HG03045 (cell line): ENCODE measurements at regions not wholly inside any gene's neighbourhood (a gene's known extent, or its start where the extent isn't known, plus 50 kb on each side); places are given as distances from the start of the nearest gene placed in this dataset.

Source experiments
- ATAC-seq: cut with Tn5 transposase; IDR thresholded peaks from one replicate; pipeline ENCODE4 v1.9.1; 2021; ENCODE audit warnings: mild to moderate bottlenecking, moderate library complexity; ENCODE audit not compliant: unreplicated experiment

DNA sequence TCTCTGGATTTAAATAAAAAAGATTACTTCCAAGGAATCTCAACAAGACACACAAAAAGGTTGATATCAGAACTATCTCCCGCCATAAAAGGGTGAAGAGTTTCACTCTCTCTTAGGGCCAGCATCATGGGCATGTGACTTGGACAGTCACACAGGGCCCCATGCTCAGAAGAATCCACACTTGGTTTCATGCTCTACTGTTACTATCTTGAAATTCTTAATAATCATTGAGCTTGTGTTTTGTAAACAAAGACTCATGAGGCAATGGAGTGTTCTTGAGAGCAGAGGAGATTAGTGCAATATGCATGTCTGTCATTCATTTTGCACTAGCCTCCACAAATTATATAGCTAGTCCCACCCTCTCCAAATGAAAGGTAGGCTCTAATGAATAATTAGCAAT, 58.4 kb downstream of the HMHB1 start:
- ATAC-seq, result no peak

DNA sequence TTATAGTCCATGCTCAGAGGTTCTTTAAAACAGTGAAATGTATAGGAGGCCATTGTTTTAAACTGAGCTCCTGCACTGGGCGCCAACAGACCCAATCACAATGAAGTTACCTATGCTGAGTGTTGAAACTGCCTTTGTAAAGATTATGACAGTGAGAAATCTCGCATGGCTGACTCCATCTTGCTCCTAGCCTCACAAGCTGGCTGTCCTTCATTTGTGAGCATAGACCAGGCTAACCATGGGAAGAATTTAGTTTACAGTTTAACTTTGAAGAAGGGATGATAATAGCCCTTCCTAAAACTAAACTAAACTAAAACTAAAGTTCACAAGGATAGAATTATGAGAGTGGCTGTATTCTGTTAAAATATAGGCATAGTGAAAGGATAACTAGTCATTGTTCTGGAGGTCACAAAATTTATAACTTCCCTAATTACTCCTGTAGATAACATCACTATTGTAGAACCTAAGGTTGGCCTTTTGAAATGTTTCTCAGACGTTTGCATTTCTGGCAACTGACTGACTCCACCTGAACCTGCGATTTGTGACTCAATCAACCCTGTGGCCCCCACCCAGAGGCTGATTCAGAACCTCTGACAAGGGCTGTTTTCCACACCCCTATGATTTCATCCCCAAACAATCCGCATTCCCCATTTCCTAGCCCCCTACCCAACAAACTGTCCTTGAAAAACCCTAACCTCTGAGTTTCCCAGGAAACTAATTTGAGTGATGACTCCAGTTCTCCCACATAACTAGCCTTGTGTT, 59.1 kb downstream of the HMHB1 start:
- no peak for ATAC-seq

GRCh38 chr5:143871672-143872071, 59.7 kb downstream of the HMHB1 start:
- no peak for ATAC-seq

DNA sequence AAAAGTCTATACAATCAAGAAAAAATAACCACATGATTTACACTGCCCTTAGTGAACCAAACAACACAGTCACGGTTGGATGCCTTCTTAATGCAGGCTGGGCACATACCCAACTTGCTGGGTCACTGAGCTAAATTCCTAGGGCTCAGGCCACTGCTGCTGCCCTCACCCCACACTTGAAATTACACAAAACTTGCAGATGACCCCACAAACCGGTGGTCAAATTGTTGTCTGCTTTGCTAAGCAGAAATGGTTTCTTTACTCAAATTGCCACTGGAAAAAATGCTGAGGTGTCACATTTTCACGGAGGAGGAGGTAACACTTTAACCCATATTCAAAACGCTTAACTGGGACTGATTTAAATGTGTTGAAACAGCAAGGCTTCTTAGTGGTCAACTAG, 62.4 kb downstream of the HMHB1 start:
- no peak for ATAC-seq

DNA sequence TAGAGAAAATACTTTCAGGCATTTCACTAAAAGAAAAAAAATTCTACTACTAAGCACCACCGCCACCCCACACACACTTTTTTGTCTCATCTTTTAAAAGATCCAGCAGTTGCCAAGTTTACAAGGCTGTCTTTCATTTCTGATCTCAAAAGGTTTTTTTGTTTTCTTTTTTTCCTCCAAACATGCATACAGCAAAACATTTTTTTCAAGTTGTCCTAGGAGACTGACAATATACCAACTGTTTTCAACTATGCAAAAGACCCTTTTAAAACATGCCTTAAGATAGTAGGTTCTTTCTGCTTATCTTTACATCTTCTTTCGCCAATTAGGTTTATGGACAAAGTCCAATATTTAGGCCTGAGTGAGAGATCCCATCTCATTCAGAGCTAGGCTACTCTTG, 65.2 kb downstream of the HMHB1 start:
- no peak for ATAC-seq

DNA sequence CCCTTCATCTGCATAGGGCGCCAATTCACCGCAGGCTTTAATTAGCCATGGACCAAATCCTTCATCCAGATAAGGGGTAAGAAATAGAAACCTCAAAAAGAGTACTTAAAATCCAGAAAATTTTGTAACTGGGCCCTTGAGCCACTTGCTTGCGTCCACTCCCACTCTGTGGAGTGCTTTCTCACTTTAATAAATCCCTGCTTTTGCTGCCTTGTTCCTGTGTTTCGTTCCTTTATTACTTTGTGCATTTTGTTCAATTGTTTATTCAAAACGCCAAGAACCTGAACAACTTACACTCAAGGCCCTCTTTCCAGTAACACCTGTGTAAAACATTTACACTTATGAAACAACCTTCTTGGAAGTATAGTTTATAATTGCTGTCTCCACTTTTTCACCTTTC, 66.5 kb downstream of the HMHB1 start:
- no peak for ATAC-seq

GRCh38 chr5:143879646-143880045, 67.7 kb downstream of the HMHB1 start:
- ATAC-seq, result no peak

GRCh38 chr5:143880178-143880577, 68.2 kb downstream of the HMHB1 start:
- ATAC-seq, result no peak

GRCh38 chr5:143882520-143882919, 70.6 kb downstream of the HMHB1 start:
- ATAC-seq, result no peak

DNA sequence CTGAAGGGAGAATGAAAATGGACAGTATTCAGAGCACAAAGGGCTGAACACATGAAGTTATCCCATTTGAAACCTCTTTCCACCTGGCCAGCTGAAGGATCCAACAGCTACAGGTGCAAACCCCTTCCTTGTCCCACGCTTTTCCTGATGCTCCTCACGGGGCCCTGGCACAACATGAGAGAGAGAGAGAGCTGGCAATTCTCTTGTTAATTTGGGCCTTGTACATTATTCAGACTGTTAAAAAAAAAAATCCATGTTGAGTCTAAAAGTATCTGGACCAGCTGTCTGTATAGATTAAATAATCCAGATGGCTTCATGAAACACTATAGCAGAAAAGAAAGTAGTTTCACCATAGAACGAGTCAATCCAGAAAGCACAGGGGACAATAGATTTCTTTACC, 74.1 kb downstream of the HMHB1 start:
- no peak for ATAC-seq

GRCh38 chr5:143886651-143887638, 75.0 kb downstream of the HMHB1 start:
- no peak for ATAC-seq

DNA sequence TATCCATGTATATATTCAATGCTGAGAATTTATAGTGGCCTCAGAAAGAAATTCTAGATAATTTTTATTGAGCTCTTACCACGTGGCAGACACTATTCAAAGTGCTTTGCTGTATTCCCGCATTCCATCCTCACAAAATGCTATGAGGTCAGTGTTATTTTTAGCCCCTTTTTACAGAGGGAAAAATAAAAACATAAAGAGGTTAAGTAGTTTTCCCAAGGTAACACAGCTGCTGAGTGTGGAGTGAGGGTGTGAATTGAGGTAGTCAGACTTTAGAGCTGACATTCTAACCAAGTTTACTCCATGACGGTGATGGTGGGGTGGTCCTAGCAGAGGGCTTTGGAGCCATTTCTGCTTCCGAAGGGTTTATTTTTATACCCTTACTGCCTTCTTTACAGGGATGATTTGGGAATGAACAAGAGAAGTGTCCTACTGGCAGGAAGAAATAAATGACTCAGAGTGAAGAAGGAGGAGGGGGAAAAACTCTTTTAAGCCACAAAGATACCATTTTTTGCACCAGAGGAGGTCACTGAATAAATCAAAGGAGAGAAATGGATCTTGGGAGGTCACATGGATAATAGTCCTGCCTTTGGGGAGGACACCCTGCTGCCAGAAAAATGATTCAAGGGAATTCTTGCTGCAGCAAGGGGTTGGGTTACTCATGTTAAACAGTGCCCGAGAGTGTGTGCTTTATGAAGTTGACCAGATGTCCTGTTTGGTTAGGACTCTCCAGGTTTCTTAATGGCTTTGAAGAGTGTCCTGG, 76.1 kb downstream of the HMHB1 start:
- ATAC-seq, result no peak

DNA sequence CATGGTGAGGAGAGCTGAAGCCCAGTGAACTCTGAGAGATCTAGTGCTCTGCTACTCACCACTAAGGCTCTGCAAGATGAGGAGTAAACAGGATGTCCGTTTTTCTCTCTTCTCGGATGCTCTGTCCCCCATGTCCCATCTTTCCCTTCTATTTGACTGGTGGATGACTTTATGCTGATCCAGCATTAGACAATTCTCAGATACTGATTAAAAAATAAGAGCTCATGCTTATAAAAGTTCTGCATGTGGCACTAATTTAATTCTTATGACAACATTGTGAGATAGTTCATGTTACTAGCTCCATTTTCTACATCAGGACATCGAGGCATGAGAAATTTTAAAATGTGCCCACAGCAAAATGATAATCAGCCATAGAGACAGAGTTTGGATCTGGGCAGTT, 77.0 kb downstream of the HMHB1 start:
- ATAC-seq, result no peak

DNA sequence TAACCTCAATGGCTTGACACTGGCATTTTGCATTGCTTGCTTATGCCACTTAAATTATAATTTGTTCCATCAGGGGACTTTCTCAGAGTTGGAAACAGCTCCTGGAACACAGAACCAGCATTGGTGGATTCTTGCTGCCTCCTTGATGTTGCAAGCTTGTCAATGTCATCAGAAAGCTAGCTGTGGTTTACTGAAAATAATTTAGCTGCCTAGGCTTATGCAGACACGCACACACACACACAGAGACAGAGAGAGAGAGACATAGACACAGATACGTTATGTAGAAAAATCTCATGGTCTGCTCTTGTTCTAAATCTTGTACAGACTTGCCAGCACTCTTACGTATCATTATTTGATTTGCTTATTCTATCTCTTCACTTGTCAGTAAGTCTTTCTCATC, 78.0 kb downstream of the HMHB1 start:
- no peak for ATAC-seq

DNA sequence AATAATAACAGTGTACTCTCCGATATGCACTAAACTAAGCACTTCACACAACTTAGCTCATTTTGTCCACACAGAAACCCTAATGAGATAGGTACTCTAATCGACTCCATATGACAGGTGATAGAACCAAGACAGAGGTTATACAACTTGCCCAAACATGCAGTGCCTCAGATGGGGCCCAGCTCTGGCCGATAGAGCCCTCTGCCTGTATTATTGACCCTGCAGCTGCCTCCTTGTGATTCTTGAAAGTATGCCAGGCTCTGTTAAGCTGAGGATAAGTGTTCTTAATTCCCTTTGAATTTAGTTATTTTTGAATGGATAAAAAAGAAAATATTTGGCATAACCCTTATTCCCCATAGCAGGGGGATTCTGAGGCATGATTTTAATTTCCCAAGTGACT, 78.5 kb downstream of the HMHB1 start:
- ATAC-seq, result no peak

DNA sequence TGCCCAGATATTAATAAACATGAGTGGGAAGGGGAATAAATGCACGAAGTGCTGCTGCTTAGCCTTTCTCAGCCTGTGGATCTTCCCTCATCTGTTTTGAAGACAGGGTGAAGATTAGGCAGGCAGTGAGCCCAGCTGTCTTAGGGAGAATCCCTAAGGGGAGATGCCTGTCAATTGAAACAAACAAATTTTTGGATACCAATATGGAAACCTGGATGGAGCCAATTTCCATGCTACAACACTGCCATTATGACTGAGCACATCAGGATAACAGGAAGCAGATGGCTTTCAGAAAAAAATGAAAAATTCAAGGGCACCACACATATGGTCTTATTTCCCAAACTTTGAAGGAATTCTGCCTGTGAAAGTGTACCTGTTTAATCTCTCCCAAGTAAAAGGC, 80.3 kb downstream of the HMHB1 start:
- ATAC-seq, result no peak

GRCh38 chr5:143892908-143893307, 80.9 kb downstream of the HMHB1 start:
- no peak for ATAC-seq

GRCh38 chr5:143893638-143894037, 81.7 kb downstream of the HMHB1 start:
- ATAC-seq, result no peak

GRCh38 chr5:143896516-143896915, 84.6 kb downstream of the HMHB1 start:
- no peak for ATAC-seq

GRCh38 chr5:143896966-143897365, 85.0 kb downstream of the HMHB1 start:
- no peak for ATAC-seq

DNA sequence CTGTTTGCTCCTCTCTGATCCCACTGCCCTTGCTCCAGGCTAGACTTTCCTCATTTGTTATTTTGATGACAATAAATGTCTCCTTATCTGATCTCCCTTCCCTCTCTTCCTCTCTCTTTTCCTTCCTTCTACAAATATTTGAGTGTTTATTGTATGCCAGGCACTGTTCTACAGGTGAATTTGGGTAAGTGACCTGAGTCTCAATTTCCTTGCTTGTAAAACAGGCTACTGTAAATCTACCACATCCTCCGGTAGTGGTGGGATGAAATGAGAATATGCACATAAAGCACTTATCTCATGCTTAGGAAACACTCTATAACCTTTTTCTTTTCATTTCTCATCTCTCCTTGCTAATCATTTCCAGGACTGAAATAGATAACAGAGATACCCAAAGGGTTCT, 86.4 kb downstream of the HMHB1 start:
- no peak for ATAC-seq
